Karpas-422 (cell line): ENCODE measurements at regions not wholly inside any gene's neighbourhood (a gene's known extent, or its start where the extent isn't known, plus 50 kb on each side); places are given as distances from the start of the nearest gene placed in this dataset.

Experiments used
- DNase-seq: peaks from one replicate; pipeline ENCODE4 v3.0.0-alpha.2; 2015
- H2AFZ ChIP-seq: fragments of 200-600 bp; sonication (generic); 2 replicates; pipeline ENCODE4 v1.6.1; 2014; ENCODE audit warnings: antibody characterized with exemption, low read length, mixed read lengths
- H3K27ac ChIP-seq: fragments of 200-600 bp; sonication (generic); 2 replicates; pipeline ENCODE4 v1.5.1; 2014; ENCODE audit warnings: mild to moderate bottlenecking, low read length, moderate library complexity
- H3K27me3 ChIP-seq: fragments of 200-600 bp; sonication (generic); 2 replicates; pipeline ENCODE4 v1.6.1; 2014; ENCODE audit warnings: low read length, mixed read lengths
- H3K36me3 ChIP-seq: fragments of 200-600 bp; sonication (generic); 2 replicates; pipeline ENCODE4 v1.6.1; 2014; ENCODE audit warnings: low read length, mixed read lengths; ENCODE audit not compliant: insufficient read depth
- H3K4me1 ChIP-seq: fragments of 200-600 bp; sonication (generic); 2 replicates; pipeline ENCODE4 v1.6.1; 2014; ENCODE audit warnings: mild to moderate bottlenecking, low read length, mixed read lengths
- H3K4me2 ChIP-seq: fragments of 200-600 bp; sonication (generic); 2 replicates; pipeline ENCODE4 v1.6.1; 2014; ENCODE audit warnings: low read length, low read depth, mild to moderate bottlenecking; ENCODE audit not compliant: poor library complexity, severe bottlenecking
- H3K4me3 ChIP-seq: fragments of 200-600 bp; sonication (generic); 2 replicates; pipeline ENCODE4 v1.5.1; 2014; ENCODE audit warnings: mild to moderate bottlenecking, antibody characterized with exemption, low read length, mixed read lengths
- H3K79me2 ChIP-seq: fragments of 200-600 bp; sonication (generic); 2 replicates; pipeline ENCODE4 v1.6.1; 2014; ENCODE audit warnings: mild to moderate bottlenecking, low read length, mixed read lengths
- H3K9ac ChIP-seq: fragments of 200-600 bp; sonication (generic); 2 replicates; pipeline ENCODE4 v1.6.0; 2014; ENCODE audit warnings: low read length
- H3K9me2 ChIP-seq: fragments of 200-600 bp; sonication (generic), shearing (Covaris generic); replicated peaks from 2 replicates; pipeline ENCODE4 v1.6.0; 2014; ENCODE audit warnings: mild to moderate bottlenecking, low read length, moderate library complexity; ENCODE audit not compliant: insufficient read depth
- H3K9me3 ChIP-seq: fragments of 300-700, 200-600 bp; sonication (generic); 2 replicates; pipeline ENCODE4 v1.6.1; 2014; ENCODE audit warnings: low read length, mixed read lengths
- H4K20me1 ChIP-seq: fragments of 200-600 bp; sonication (generic); 2 replicates; pipeline ENCODE4 v1.6.1; 2014; ENCODE audit warnings: mild to moderate bottlenecking, antibody characterized with exemption, low read length, low read depth; ENCODE audit not compliant: insufficient read depth

- Histone ChIP-seq H3K27ac (no peak overlapping the region), H3K9me2 (no peaks in the 10 kb centered on the region)
Measured at GRCh38 chr9:28025186-28025585, 451.9 kb upstream of the C9orf72 start.

GRCh38 chr9:28031521-28032267, 458.4 kb upstream of the C9orf72 start:
- Histone ChIP-seq H3K27me3 (no peaks in the 10 kb centered on the region), H3K9me2 (no peaks in the 10 kb centered on the region), H3K9me3 (no peaks in the 10 kb centered on the region), H3K4me3 (no peak overlapping the region), H3K27ac (no peak overlapping the region), H2AFZ (no peak overlapping the region), H3K4me1 (no peaks in the 10 kb centered on the region), H3K9ac (no peak overlapping the region), H4K20me1 (no peaks in the 10 kb centered on the region), H3K4me2 (no peak overlapping the region), H3K79me2 (no peaks in the 10 kb centered on the region), H3K36me3 (no peaks in the 10 kb centered on the region)
- DNase-seq, result no peak

More at GRCh38 chr9:28025186-28025585, 451.9 kb upstream of the C9orf72 start:
- Histone ChIP-seq H3K4me2 (no peak overlapping the region), H3K36me3 (no peaks in the 10 kb centered on the region), H4K20me1 (no peaks in the 10 kb centered on the region), H3K27me3 (no peaks in the 10 kb centered on the region), H3K79me2 (no peaks in the 10 kb centered on the region), H3K9ac (no peak overlapping the region), H3K4me3 (no peak overlapping the region), H3K4me1 (no peaks in the 10 kb centered on the region), H3K9me3 (no peaks in the 10 kb centered on the region), H2AFZ (no peak overlapping the region)
- no peak for DNase-seq

- no peaks in the 10 kb centered on the region for H3K36me3 ChIP-seq
- H3K27ac ChIP-seq, result no peak overlapping the region
Measured at GRCh38 chr9:28032268-28032590, 458.9 kb upstream of the C9orf72 start.

GRCh38 chr9:28034242-28034641, 461.0 kb upstream of the C9orf72 start:
- Histone ChIP-seq H3K27me3 (no peaks in the 10 kb centered on the region), H3K9ac (no peak overlapping the region), H3K9me2 (no peaks in the 10 kb centered on the region), H2AFZ (no peak overlapping the region), H3K4me2 (no peak overlapping the region), H3K4me1 (no peaks in the 10 kb centered on the region), H3K9me3 (no peaks in the 10 kb centered on the region), H3K79me2 (no peaks in the 10 kb centered on the region), H3K27ac (no peak overlapping the region), H3K36me3 (no peaks in the 10 kb centered on the region), H4K20me1 (no peaks in the 10 kb centered on the region), H3K4me3 (no peak overlapping the region)
- DNase-seq, result no peak

More at GRCh38 chr9:28032268-28032590, 458.9 kb upstream of the C9orf72 start:
- Histone ChIP-seq H4K20me1 (no peaks in the 10 kb centered on the region), H3K9me3 (no peaks in the 10 kb centered on the region), H3K27me3 (no peaks in the 10 kb centered on the region), H3K9ac (no peak overlapping the region), H3K9me2 (no peaks in the 10 kb centered on the region), H3K4me1 (no peaks in the 10 kb centered on the region), H3K4me3 (no peak overlapping the region), H3K79me2 (no peaks in the 10 kb centered on the region), H3K4me2 (no peak overlapping the region), H2AFZ (no peak overlapping the region)
- DNase-seq, result no peak

- no peaks in the 10 kb centered on the region for H3K36me3 ChIP-seq
- no peak overlapping the region for H3K4me2 ChIP-seq
- H3K9ac ChIP-seq, result no peak overlapping the region
- H3K9me3 ChIP-seq, result no peaks in the 10 kb centered on the region
- no peak overlapping the region for H3K4me3 ChIP-seq
- no peak for DNase-seq
- no peaks in the 10 kb centered on the region for H3K27me3 ChIP-seq
- no peaks in the 10 kb centered on the region for H3K9me2 ChIP-seq
- H3K27ac ChIP-seq, result no peak overlapping the region
- H2AFZ ChIP-seq, result no peak overlapping the region
- H3K79me2 ChIP-seq, result no peaks in the 10 kb centered on the region
- no peaks in the 10 kb centered on the region for H3K4me1 ChIP-seq
- no peaks in the 10 kb centered on the region for H4K20me1 ChIP-seq
Measured at GRCh38 chr9:28037968-28038367, 464.7 kb upstream of the C9orf72 start.

GRCh38 chr9:28045051-28045450, 471.8 kb upstream of the C9orf72 start:
- no peak for DNase-seq
- no peaks in the 10 kb centered on the region for H3K36me3 ChIP-seq
- H3K27ac ChIP-seq, result no peak overlapping the region
- H2AFZ ChIP-seq, result no peak overlapping the region
- no peaks in the 10 kb centered on the region for H3K4me1 ChIP-seq
- no peaks in the 10 kb centered on the region for H3K79me2 ChIP-seq
- no peaks in the 10 kb centered on the region for H4K20me1 ChIP-seq
- no peak overlapping the region for H3K4me2 ChIP-seq
- no peak overlapping the region for H3K9ac ChIP-seq
- no peaks in the 10 kb centered on the region for H3K27me3 ChIP-seq
- H3K9me2 ChIP-seq, result 0 out of 2 replicates have a peak, but pooled peaks cover 4% of the 10 kb centered on the region
- no peaks in the 10 kb centered on the region for H3K9me3 ChIP-seq
- H3K4me3 ChIP-seq, result no peak overlapping the region

- no peak for DNase-seq
- H3K4me2 ChIP-seq, result no peak overlapping the region
- H4K20me1 ChIP-seq, result no peaks in the 10 kb centered on the region
- no peak overlapping the region for H3K9ac ChIP-seq
- no peak overlapping the region for H2AFZ ChIP-seq
- H3K9me2 ChIP-seq, result no peaks in the 10 kb centered on the region
- H3K36me3 ChIP-seq, result no peaks in the 10 kb centered on the region
- no peak overlapping the region for H3K27ac ChIP-seq
- no peak overlapping the region for H3K4me3 ChIP-seq
- H3K4me1 ChIP-seq, result no peaks in the 10 kb centered on the region
- H3K9me3 ChIP-seq, result no peaks in the 10 kb centered on the region
- H3K79me2 ChIP-seq, result no peaks in the 10 kb centered on the region
- H3K27me3 ChIP-seq, result no peaks in the 10 kb centered on the region
Measured at GRCh38 chr9:28050046-28050445, 476.8 kb upstream of the C9orf72 start.

- Histone ChIP-seq H3K79me2 (no peaks in the 10 kb centered on the region), H3K36me3 (no peaks in the 10 kb centered on the region), H3K9ac (no peak overlapping the region), H4K20me1 (no peaks in the 10 kb centered on the region), H3K9me3 (no peaks in the 10 kb centered on the region), H3K4me3 (no peak overlapping the region), H3K9me2 (no peaks in the 10 kb centered on the region), H3K4me1 (no peaks in the 10 kb centered on the region), H3K27ac (no peak overlapping the region), H3K4me2 (no peak overlapping the region), H2AFZ (no peak overlapping the region), H3K27me3 (no peaks in the 10 kb centered on the region)
- DNase-seq, result no peak
Measured at GRCh38 chr9:28050941-28051340, 477.7 kb upstream of the C9orf72 start.
